ENCODE measurements at regions not wholly inside any gene's neighbourhood (a gene's known extent, or its start where the extent isn't known, plus 50 kb on each side); places are given as distances from the start of the nearest gene placed in this dataset.

DNA sequence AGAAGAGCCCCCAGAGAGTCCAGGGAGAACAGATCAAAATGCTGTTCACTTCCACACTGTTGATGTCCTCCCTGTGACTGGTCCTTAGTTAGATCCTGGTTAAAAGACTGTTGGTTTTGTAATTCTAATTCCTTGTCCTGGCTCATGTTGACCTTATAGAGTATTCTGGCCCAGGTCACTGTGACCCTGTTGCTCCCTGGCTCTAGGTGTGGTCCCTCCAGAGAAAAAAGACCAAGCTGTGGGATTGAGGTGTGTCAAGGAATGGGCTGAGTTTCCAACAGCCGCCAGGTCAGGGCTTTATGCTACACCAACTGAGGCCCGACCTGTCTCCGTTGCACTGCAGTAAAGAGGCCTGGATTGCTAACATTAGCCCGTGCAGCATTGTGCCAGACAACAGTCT lies 241.0 kb upstream of the MSX2 start:
- TF ChIP-seq, protein P1, sequence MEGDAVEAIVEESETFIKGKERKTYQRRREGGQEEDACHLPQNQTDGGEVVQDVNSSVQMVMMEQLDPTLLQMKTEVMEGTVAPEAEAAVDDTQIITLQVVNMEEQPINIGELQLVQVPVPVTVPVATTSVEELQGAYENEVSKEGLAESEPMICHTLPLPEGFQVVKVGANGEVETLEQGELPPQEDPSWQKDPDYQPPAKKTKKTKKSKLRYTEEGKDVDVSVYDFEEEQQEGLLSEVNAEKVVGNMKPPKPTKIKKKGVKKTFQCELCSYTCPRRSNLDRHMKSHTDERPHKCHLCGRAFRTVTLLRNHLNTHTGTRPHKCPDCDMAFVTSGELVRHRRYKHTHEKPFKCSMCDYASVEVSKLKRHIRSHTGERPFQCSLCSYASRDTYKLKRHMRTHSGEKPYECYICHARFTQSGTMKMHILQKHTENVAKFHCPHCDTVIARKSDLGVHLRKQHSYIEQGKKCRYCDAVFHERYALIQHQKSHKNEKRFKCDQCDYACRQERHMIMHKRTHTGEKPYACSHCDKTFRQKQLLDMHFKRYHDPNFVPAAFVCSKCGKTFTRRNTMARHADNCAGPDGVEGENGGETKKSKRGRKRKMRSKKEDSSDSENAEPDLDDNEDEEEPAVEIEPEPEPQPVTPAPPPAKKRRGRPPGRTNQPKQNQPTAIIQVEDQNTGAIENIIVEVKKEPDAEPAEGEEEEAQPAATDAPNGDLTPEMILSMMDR (IDR thresholded peaks at IDR 0.05), result no peak
- TF ChIP-seq POLR2AphosphoS5 (IDR thresholded peaks at IDR 0.05), result no peak
